Erythroblast (primary cell): ENCODE measurements at regions not wholly inside any gene's neighbourhood (a gene's known extent, or its start where the extent isn't known, plus 50 kb on each side); places are given as distances from the start of the nearest gene placed in this dataset.
"Not testable (repeated sequence)": the region's sequence is repeated elsewhere in the genome, so short reads cannot be mapped to it uniquely, and the experiment has no call there.

Source experiments
- GATA1 ChIP-seq: IDR thresholded peaks from 2 replicates; pipeline ENCODE4 v1.6.1; 2011; ENCODE audit warnings: low read depth, mild to moderate bottlenecking, control low read depth, low read length, moderate library complexity
- POLR2A ChIP-seq: IDR thresholded peaks from 2 replicates; pipeline ENCODE4 v1.6.1; 2011; ENCODE audit warnings: mild to moderate bottlenecking, low read length

- TF ChIP-seq POLR2A, GATA1: not testable (repeated sequence)
Observed at GRCh38 chr13:46448148-46448547, 61.1 kb upstream of the RUBCNL start.
